ENCODE measurements at regions not wholly inside any gene's neighbourhood (a gene's known extent, or its start where the extent isn't known, plus 50 kb on each side); places are given as distances from the start of the nearest gene placed in this dataset.

GRCh38 chr9:135210676-135211523 lies 123.4 kb downstream of the OLFM1 start:
- H3K27ac ChIP-seq (ENCODE audit: low read length): no peak overlapping the region
- H3K9me3 ChIP-seq (ENCODE audit: control insufficient read depth, low read depth, low read length): peaks cover 4% of the 10 kb centered on the region
- no peak overlapping the region for H3K4me3 ChIP-seq (ENCODE audit: low read length)
- H3K4me1 ChIP-seq (ENCODE audit: control insufficient read depth, insufficient read depth, low read length): peaks cover 2% of the 10 kb centered on the region
- H3K36me3 ChIP-seq (ENCODE audit: control insufficient read depth, insufficient read depth, low read length): no peaks in the 10 kb centered on the region
- H3K27me3 ChIP-seq (ENCODE audit: control insufficient read depth, insufficient read depth, low read length): no peaks in the 10 kb centered on the region
- WGBS (ENCODE audit: insufficient coverage, low lambda C conversion rate): no CpG with 5 or more reads among the region's 7 CpGs
- DNase-seq: no peak

- H3K9me3 ChIP-seq (ENCODE audit: control insufficient read depth, low read depth, low read length): peaks cover 4% of the 10 kb centered on the region
- no peaks in the 10 kb centered on the region for H3K36me3 ChIP-seq (ENCODE audit: control insufficient read depth, insufficient read depth, low read length)
- WGBS (ENCODE audit: insufficient coverage, low lambda C conversion rate): no CpG with 5 or more reads among the region's 3 CpGs
- no peak for DNase-seq
- H3K4me1 ChIP-seq (ENCODE audit: control insufficient read depth, insufficient read depth, low read length): peaks cover 2% of the 10 kb centered on the region
- H3K27ac ChIP-seq (ENCODE audit: low read length): no peak overlapping the region
- H3K27me3 ChIP-seq (ENCODE audit: control insufficient read depth, insufficient read depth, low read length): peaks cover 4% of the 10 kb centered on the region
- H3K4me3 ChIP-seq (ENCODE audit: low read length): no peak overlapping the region
These were observed 124.0 kb downstream of the OLFM1 start for GRCh38 chr9:135211524-135211890.

- Histone ChIP-seq H3K27ac (ENCODE audit: low read length) (no peak overlapping the region), H3K36me3 (ENCODE audit: control insufficient read depth, insufficient read depth, low read length) (no peaks in the 10 kb centered on the region), H3K4me1 (ENCODE audit: control insufficient read depth, insufficient read depth, low read length) (peaks cover 2% of the 10 kb centered on the region), H3K27me3 (ENCODE audit: control insufficient read depth, insufficient read depth, low read length) (peaks cover 18% of the 10 kb centered on the region), H3K4me3 (ENCODE audit: low read length) (no peak overlapping the region), H3K9me3 (ENCODE audit: control insufficient read depth, low read depth, low read length) (peaks cover 4% of the 10 kb centered on the region)
- WGBS (ENCODE audit: insufficient coverage, low lambda C conversion rate): no CpG with 5 or more reads among the region's 5 CpGs
- no peak for DNase-seq
These were observed 125.5 kb downstream of the OLFM1 start for GRCh38 chr9:135212961-135213360.

GRCh38 chr9:135213566-135213965 lies 126.1 kb downstream of the OLFM1 start:
- Histone ChIP-seq H3K36me3 (ENCODE audit: control insufficient read depth, insufficient read depth, low read length) (no peaks in the 10 kb centered on the region), H3K9me3 (ENCODE audit: control insufficient read depth, low read depth, low read length) (peaks cover 4% of the 10 kb centered on the region), H3K4me3 (ENCODE audit: low read length) (no peak overlapping the region), H3K4me1 (ENCODE audit: control insufficient read depth, insufficient read depth, low read length) (peaks cover 2% of the 10 kb centered on the region), H3K27me3 (ENCODE audit: control insufficient read depth, insufficient read depth, low read length) (peaks cover 21% of the 10 kb centered on the region), H3K27ac (ENCODE audit: low read length) (no peak overlapping the region)
- WGBS (ENCODE audit: insufficient coverage, low lambda C conversion rate): no CpG with 5 or more reads among the region's 9 CpGs
- no peak for DNase-seq

- no peaks in the 10 kb centered on the region for H3K36me3 ChIP-seq (ENCODE audit: control insufficient read depth, insufficient read depth, low read length)
- no peak for DNase-seq
- no peak overlapping the region for H3K27ac ChIP-seq (ENCODE audit: low read length)
- peaks cover 2% of the 10 kb centered on the region for H3K4me1 ChIP-seq (ENCODE audit: control insufficient read depth, insufficient read depth, low read length)
- peaks cover 23% of the 10 kb centered on the region for H3K27me3 ChIP-seq (ENCODE audit: control insufficient read depth, insufficient read depth, low read length)
- H3K9me3 ChIP-seq (ENCODE audit: control insufficient read depth, low read depth, low read length): peaks cover 4% of the 10 kb centered on the region
- H3K4me3 ChIP-seq (ENCODE audit: low read length): no peak overlapping the region
- no CpG with 5 or more reads among the region's 19 CpGs for WGBS (ENCODE audit: insufficient coverage, low lambda C conversion rate)
These were observed 126.7 kb downstream of the OLFM1 start for GRCh38 chr9:135214054-135214640.

GRCh38 chr9:135214706-135215105 lies 127.2 kb downstream of the OLFM1 start:
- no peaks in the 10 kb centered on the region for H3K36me3 ChIP-seq (ENCODE audit: control insufficient read depth, insufficient read depth, low read length)
- no peak overlapping the region for H3K4me3 ChIP-seq (ENCODE audit: low read length)
- DNase-seq: no peak
- peaks cover 23% of the 10 kb centered on the region for H3K27me3 ChIP-seq (ENCODE audit: control insufficient read depth, insufficient read depth, low read length)
- H3K4me1 ChIP-seq (ENCODE audit: control insufficient read depth, insufficient read depth, low read length): peaks cover 2% of the 10 kb centered on the region
- H3K9me3 ChIP-seq (ENCODE audit: control insufficient read depth, low read depth, low read length): peaks cover 4% of the 10 kb centered on the region
- WGBS (ENCODE audit: insufficient coverage, low lambda C conversion rate): no CpG with 5 or more reads among the region's 11 CpGs
- no peak overlapping the region for H3K27ac ChIP-seq (ENCODE audit: low read length)

GRCh38 chr9:135215571-135216161 lies 128.2 kb downstream of the OLFM1 start:
- Histone ChIP-seq H3K36me3 (ENCODE audit: control insufficient read depth, insufficient read depth, low read length) (no peaks in the 10 kb centered on the region), H3K27ac (ENCODE audit: low read length) (no peak overlapping the region), H3K4me1 (ENCODE audit: control insufficient read depth, insufficient read depth, low read length) (peaks cover 2% of the 10 kb centered on the region), H3K27me3 (ENCODE audit: control insufficient read depth, insufficient read depth, low read length) (peaks cover 26% of the 10 kb centered on the region), H3K4me3 (ENCODE audit: low read length) (no peak overlapping the region), H3K9me3 (ENCODE audit: control insufficient read depth, low read depth, low read length) (peaks cover 4% of the 10 kb centered on the region)
- WGBS (ENCODE audit: insufficient coverage, low lambda C conversion rate): no CpG with 5 or more reads among the region's 14 CpGs
- peak in 1 of 2 donors; percentile 20 for DNase-seq

- no CpG with 5 or more reads among the region's 7 CpGs for WGBS (ENCODE audit: insufficient coverage, low lambda C conversion rate)
- no peak overlapping the region for H3K4me3 ChIP-seq (ENCODE audit: low read length)
- no peaks in the 10 kb centered on the region for H3K36me3 ChIP-seq (ENCODE audit: control insufficient read depth, insufficient read depth, low read length)
- H3K27ac ChIP-seq (ENCODE audit: low read length): no peak overlapping the region
- DNase-seq: no peak
- peaks cover 1% of the 10 kb centered on the region for H3K9me3 ChIP-seq (ENCODE audit: control insufficient read depth, low read depth, low read length)
- H3K27me3 ChIP-seq (ENCODE audit: control insufficient read depth, insufficient read depth, low read length): peaks cover 26% of the 10 kb centered on the region
- peaks cover 2% of the 10 kb centered on the region for H3K4me1 ChIP-seq (ENCODE audit: control insufficient read depth, insufficient read depth, low read length)
These were observed 128.8 kb downstream of the OLFM1 start for GRCh38 chr9:135216236-135216635.

- Histone ChIP-seq H3K9me3 (ENCODE audit: control insufficient read depth, low read depth, low read length) (no peaks in the 10 kb centered on the region), H3K27ac (ENCODE audit: low read length) (no peak overlapping the region), H3K36me3 (ENCODE audit: control insufficient read depth, insufficient read depth, low read length) (no peaks in the 10 kb centered on the region), H3K4me3 (ENCODE audit: low read length) (no peak overlapping the region), H3K27me3 (ENCODE audit: control insufficient read depth, insufficient read depth, low read length) (peaks cover 26% of the 10 kb centered on the region), H3K4me1 (ENCODE audit: control insufficient read depth, insufficient read depth, low read length) (peaks cover 2% of the 10 kb centered on the region)
- 20% methylated on average over 1 of the region's 22 CpGs for WGBS (ENCODE audit: insufficient coverage, low lambda C conversion rate)
- DNase-seq: peak in 1 of 2 donors; percentile 15
These were observed 129.4 kb downstream of the OLFM1 start for GRCh38 chr9:135216791-135217441.

GRCh38 chr9:135217836-135218235 lies 130.4 kb downstream of the OLFM1 start:
- Histone ChIP-seq H3K27me3 (ENCODE audit: control insufficient read depth, insufficient read depth, low read length) (peaks cover 26% of the 10 kb centered on the region), H3K9me3 (ENCODE audit: control insufficient read depth, low read depth, low read length) (no peaks in the 10 kb centered on the region), H3K36me3 (ENCODE audit: control insufficient read depth, insufficient read depth, low read length) (no peaks in the 10 kb centered on the region), H3K4me3 (ENCODE audit: low read length) (no peak overlapping the region), H3K27ac (ENCODE audit: low read length) (no peak overlapping the region), H3K4me1 (ENCODE audit: control insufficient read depth, insufficient read depth, low read length) (peaks cover 2% of the 10 kb centered on the region)
- no peak for DNase-seq
- no CpG with 5 or more reads among the region's 5 CpGs for WGBS (ENCODE audit: insufficient coverage, low lambda C conversion rate)

All from large intestine (tissue), 3 donors.